ENCODE measurements at regions not wholly inside any gene's neighbourhood (a gene's known extent, or its start where the extent isn't known, plus 50 kb on each side); places are given as distances from the start of the nearest gene placed in this dataset.

- no peak for DNase-seq
Measured at GRCh38 chr6:166747644-166748595, 120.9 kb upstream of the RPS6KA2 start.

GRCh38 chr6:166745801-166746668 is 119.0 kb upstream of the RPS6KA2 start:
- no peak for DNase-seq

DNA sequence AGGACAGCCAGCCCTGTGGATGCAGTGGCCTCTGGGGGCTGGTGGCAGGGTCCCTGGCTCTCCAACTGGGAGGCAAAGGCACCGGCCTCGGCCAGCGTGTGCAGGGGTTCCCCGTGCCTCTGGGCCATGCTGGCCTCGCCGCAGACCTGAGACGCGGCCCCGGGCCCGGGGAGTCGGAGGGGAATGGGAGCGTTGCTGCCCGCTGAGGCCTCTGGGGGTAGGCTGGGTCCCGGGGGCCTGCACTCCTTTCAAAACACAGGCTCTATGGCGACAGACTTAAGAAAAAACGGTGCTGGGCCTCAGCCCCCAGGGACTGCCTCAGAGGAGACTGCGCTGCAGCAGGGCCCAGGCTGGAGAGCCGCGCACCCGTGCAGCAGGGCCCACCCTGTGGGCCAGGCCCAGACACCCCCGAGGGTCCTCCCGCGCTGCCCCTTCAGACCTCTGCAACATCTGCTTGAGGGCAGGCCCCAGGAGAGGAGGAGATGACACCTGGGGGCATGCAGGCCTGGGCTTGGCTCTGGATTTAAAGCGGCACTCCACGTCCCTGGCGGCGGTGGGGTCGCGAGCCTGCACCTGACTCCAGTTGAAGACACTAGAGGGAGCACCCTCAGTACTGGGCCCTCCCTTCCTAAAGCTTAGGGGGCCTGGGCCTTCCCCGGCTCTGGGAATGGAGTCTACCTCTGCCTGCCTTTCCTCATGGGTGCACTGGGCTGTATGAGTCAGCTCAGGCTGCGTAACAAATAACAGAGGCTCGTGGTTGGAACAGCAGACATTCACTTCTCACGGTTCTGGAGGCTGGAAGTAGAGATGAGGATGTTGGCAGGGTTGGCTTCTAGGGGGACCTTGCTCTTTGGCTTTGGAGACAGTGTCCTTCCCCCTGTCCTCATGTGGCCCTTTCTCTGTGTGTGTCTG is 117.4 kb upstream of the RPS6KA2 start:
- DNase-seq = no peak

GRCh38 chr6:166743406-166744222 is 116.6 kb upstream of the RPS6KA2 start:
- DNase-seq = no peak

DNA sequence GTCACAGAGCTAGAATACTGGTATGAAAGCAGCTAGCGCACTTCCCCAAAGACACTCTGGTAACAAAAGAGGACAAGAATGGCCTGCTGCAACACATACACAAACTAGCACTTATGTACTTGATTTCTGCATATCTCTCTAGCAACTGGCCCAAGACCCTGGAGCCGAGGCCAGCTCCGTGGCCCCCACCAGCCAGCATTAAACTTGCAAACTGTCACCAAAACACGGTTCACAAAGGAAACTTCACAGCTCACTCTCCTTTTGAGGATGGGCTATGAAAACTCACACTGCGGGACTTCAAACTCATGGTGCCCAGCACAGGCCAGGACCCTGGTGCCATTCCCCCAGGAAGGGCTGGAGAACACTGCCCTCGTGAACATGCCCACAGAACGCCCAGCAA is 115.9 kb upstream of the RPS6KA2 start:
- no peak for DNase-seq

GRCh38 chr6:166739976-166740318 is 112.9 kb upstream of the RPS6KA2 start:
- DNase-seq = no peak

DNA sequence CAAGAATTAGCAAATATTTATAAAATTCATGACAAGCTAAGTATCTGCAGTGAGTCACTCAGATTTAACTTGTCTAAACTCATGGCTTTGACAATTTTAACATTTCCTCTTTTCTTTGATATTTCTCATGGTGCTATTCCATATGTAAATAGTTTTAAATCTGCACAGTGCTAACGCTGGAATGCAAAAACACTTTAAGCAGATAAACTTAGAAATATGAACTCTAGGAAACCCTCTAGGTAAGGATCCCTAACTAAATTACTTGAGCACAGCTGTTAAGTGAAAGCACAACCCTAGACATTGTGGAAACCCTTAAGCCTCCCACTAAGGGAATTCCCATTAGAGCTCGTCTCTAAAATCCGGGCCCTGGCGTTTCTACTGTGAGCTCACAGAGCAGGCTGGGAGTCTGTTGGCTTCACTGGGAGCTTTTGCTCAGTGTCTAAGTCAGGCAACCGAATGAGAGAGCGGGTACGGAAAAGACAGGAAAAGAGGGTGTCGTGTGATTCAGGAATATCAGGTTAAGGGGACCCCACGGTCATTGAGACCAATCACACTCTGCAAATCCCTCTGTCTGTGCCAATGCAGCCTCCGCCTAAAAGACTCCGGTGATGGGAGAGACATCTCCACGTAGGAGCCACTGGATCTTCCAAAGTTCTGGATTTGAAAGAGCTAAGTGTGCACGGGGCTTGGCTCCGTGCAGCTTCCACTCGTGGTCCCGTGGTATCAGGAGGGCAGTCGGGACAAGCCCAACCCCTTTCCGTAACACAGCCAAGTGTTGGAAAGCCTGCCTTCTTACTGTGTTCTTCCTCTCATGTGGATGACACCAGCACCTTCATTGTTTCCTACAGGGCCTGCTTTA is 112.3 kb upstream of the RPS6KA2 start:
- no peak for DNase-seq

GRCh38 chr6:166738386-166739116 is 111.5 kb upstream of the RPS6KA2 start:
- peak; percentile 16 for DNase-seq

- no peak for DNase-seq
Measured at GRCh38 chr6:166737261-166737660, 110.2 kb upstream of the RPS6KA2 start.

- peak; percentile 72 for DNase-seq
Measured at GRCh38 chr6:166736634-166737033, 109.6 kb upstream of the RPS6KA2 start.

DNA sequence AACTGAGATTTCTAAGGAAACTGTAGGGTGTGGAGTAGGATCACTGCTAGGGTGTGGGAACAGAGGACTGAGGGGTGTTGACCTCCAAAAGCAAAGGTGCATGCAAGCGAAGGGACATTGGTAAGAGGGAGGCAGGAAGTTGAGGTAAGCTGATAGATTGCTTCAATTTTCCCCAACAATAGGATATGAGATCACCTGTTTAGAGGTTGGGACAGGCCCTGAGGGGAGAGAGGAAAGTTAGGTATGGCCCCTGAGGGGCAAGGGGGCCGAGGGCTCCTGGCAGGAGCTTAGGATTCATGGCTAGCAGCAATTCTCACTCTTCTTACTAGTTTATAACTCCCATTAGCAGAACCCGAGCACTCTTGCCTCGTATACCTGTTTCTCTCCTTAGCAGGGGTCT is 106.8 kb upstream of the RPS6KA2 start:
- no peak for DNase-seq

- no peak for DNase-seq
Measured at GRCh38 chr6:166729658-166730057, 102.6 kb upstream of the RPS6KA2 start.

GRCh38 chr6:166728884-166729530 is 102.0 kb upstream of the RPS6KA2 start:
- no peak for DNase-seq

- DNase-seq = no peak
Measured at GRCh38 chr6:166726201-166726600, 99.2 kb upstream of the RPS6KA2 start.

DNA sequence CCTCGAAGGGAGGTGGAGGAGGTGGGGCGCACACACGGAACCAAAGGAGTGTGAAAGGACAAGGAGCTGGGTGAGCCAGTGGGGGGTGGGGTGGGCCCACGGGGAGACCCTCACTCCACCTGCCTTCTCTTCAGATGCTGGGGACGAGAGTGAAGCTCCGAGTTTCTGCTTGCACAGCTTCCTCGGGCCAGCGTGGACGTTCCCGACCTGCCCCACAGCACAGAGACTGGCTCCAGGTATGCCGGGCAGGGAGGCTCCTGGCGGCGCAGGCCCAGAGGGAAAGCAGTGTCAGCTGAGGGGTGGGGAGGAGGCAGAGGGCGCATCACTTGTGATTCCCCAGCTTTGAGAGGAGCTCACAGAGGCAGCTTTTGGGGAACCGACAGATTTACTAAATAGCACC is 98.5 kb upstream of the RPS6KA2 start:
- no peak for DNase-seq

GRCh38 chr6:166724576-166724975 is 97.5 kb upstream of the RPS6KA2 start:
- no peak for DNase-seq

DNA sequence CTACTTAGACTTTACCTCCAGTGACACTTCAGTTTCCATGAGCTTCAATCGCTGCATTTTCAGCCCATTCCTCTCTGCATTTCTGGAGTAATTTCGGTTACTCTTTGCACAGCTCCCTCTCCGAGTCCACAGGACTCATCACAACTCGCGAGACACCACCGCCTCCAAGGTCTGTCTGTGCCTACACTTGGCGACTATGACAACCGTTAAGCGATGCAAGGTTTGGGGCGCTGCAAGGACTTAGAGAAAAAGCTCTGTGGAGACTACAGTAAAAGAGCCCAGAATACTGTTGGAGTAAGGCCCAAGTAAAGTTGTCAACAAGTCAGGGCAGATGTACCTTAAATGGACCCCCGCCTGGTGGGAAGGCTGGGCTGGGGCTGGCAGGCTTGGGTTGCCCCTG is 95.7 kb upstream of the RPS6KA2 start:
- no peak for DNase-seq

DNA sequence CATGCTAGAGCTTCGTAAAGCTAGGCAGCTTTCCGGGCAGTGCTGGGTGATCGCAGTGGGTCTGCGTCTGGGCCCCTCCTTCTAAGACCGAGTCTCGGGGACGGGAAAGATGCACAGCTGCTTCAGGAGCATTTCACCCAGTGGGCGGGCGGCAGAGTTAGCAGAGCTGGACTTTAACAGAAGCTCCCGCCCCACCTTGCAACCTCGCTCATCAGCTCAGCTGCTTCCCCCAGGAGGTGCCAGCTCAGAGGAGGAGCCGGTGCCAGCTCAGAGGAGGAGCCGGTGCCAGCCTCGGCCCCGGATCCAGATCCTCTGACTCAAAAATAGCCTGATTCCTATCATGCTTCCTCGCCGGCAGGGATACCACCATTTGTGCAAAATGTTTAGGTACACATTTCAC is 94.5 kb upstream of the RPS6KA2 start:
- DNase-seq = no peak

- DNase-seq = no peak
Measured at GRCh38 chr6:166720856-166721255, 93.8 kb upstream of the RPS6KA2 start.

GRCh38 chr6:166719019-166719418 is 92.0 kb upstream of the RPS6KA2 start:
- no peak for DNase-seq
